ENCODE measurements at regions not wholly inside any gene's neighbourhood (a gene's known extent, or its start where the extent isn't known, plus 50 kb on each side); places are given as distances from the start of the nearest gene placed in this dataset.

DNA sequence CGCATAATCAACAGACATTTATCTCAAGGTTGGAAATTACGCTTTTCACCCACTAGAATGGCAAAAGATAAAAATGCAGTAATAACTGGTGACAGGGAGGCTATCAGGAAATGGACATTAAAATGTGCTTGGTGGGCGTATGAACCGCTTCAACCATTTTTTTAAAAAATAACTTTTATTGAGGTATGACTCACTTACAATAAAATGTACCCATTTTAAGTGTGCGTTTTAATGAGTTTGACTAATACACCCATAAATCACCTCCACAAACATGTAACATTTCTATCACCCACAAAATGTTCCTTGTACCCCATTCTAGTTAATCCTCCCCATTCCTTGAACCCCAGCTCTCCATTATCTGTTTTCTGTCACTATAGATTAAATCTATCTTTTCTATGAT lies 96.8 kb downstream of the IYD start:
- Mint-ChIP-seq H3K27ac (ENCODE audit: unreplicated experiment) (no peak overlapping the region), H3K27me3 (ENCODE audit: unreplicated experiment) (peaks cover 2% of the 10 kb centered on the region), H3K4me1 (ENCODE audit: unreplicated experiment) (no peaks in the 10 kb centered on the region), H3K36me3 (ENCODE audit: unreplicated experiment) (no peaks in the 10 kb centered on the region), H3K9me3 (ENCODE audit: unreplicated experiment) (no peaks in the 10 kb centered on the region), H3K4me3 (ENCODE audit: unreplicated experiment) (no peak overlapping the region)
- no peak for DNase-seq (ENCODE audit: extremely low spot score, unreplicated experiment)
- TF ChIP-seq, protein P1, sequence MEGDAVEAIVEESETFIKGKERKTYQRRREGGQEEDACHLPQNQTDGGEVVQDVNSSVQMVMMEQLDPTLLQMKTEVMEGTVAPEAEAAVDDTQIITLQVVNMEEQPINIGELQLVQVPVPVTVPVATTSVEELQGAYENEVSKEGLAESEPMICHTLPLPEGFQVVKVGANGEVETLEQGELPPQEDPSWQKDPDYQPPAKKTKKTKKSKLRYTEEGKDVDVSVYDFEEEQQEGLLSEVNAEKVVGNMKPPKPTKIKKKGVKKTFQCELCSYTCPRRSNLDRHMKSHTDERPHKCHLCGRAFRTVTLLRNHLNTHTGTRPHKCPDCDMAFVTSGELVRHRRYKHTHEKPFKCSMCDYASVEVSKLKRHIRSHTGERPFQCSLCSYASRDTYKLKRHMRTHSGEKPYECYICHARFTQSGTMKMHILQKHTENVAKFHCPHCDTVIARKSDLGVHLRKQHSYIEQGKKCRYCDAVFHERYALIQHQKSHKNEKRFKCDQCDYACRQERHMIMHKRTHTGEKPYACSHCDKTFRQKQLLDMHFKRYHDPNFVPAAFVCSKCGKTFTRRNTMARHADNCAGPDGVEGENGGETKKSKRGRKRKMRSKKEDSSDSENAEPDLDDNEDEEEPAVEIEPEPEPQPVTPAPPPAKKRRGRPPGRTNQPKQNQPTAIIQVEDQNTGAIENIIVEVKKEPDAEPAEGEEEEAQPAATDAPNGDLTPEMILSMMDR (IDR thresholded peaks at IDR 0.05) = no peak

DNA sequence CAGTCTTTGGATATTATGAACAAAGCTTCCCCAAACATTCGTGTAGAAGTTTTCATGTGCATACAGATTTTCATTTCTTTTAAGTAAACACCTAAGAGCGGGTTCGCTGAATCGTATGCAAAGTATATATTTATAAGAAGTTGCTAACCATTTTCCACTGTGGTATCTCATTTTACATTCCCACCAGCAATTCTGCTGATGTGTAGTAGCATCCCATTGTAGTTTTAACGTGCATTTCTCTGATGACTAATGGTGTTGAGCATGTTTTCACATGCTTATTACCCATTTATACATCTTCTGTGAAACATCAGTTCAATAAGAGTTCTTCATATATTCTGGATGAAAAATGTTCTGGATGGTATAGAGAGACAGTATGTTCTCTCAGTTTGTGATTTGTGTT lies 97.4 kb downstream of the IYD start:
- H3K4me1 Mint-ChIP-seq (ENCODE audit: unreplicated experiment) = no peaks in the 10 kb centered on the region
- no peak overlapping the region for H3K27ac Mint-ChIP-seq (ENCODE audit: unreplicated experiment)
- TF ChIP-seq, protein P1 (IDR thresholded peaks at IDR 0.05) = no peak
- DNase-seq (ENCODE audit: extremely low spot score, unreplicated experiment) = no peak
- no peaks in the 10 kb centered on the region for H3K9me3 Mint-ChIP-seq (ENCODE audit: unreplicated experiment)
- peaks cover 2% of the 10 kb centered on the region for H3K27me3 Mint-ChIP-seq (ENCODE audit: unreplicated experiment)
- no peak overlapping the region for H3K4me3 Mint-ChIP-seq (ENCODE audit: unreplicated experiment)
- no peaks in the 10 kb centered on the region for H3K36me3 Mint-ChIP-seq (ENCODE audit: unreplicated experiment)

- no peaks in the 10 kb centered on the region for H3K36me3 Mint-ChIP-seq (ENCODE audit: unreplicated experiment)
- no peak overlapping the region for H3K4me3 Mint-ChIP-seq (ENCODE audit: unreplicated experiment)
- TF ChIP-seq, protein P1 (IDR thresholded peaks at IDR 0.05) = no peak
- DNase-seq (ENCODE audit: extremely low spot score, unreplicated experiment) = no peak
- H3K27me3 Mint-ChIP-seq (ENCODE audit: unreplicated experiment) = peaks cover 2% of the 10 kb centered on the region
- H3K4me1 Mint-ChIP-seq (ENCODE audit: unreplicated experiment) = no peaks in the 10 kb centered on the region
- no peak overlapping the region for H3K27ac Mint-ChIP-seq (ENCODE audit: unreplicated experiment)
- no peaks in the 10 kb centered on the region for H3K9me3 Mint-ChIP-seq (ENCODE audit: unreplicated experiment)
Measured at GRCh38 chr6:150470131-150470530, 101.3 kb downstream of the IYD start.

- Mint-ChIP-seq H3K4me1 (ENCODE audit: unreplicated experiment) (no peaks in the 10 kb centered on the region), H3K27me3 (ENCODE audit: unreplicated experiment) (peaks cover 2% of the 10 kb centered on the region), H3K36me3 (ENCODE audit: unreplicated experiment) (no peaks in the 10 kb centered on the region), H3K4me3 (ENCODE audit: unreplicated experiment) (no peak overlapping the region), H3K9me3 (ENCODE audit: unreplicated experiment) (no peaks in the 10 kb centered on the region), H3K27ac (ENCODE audit: unreplicated experiment) (no peak overlapping the region)
- TF ChIP-seq, protein P1 (IDR thresholded peaks at IDR 0.05) = no peak
- DNase-seq (ENCODE audit: extremely low spot score, unreplicated experiment) = no peak
Measured at GRCh38 chr6:150470960-150471665, 102.3 kb downstream of the IYD start.

- H3K4me1 Mint-ChIP-seq (ENCODE audit: unreplicated experiment) = peaks cover 5% of the 10 kb centered on the region
- H3K9me3 Mint-ChIP-seq (ENCODE audit: unreplicated experiment) = no peaks in the 10 kb centered on the region
- H3K27me3 Mint-ChIP-seq (ENCODE audit: unreplicated experiment) = peaks cover 15% of the 10 kb centered on the region
- no peak overlapping the region for H3K4me3 Mint-ChIP-seq (ENCODE audit: unreplicated experiment)
- no peaks in the 10 kb centered on the region for H3K36me3 Mint-ChIP-seq (ENCODE audit: unreplicated experiment)
- no peak for DNase-seq (ENCODE audit: extremely low spot score, unreplicated experiment)
- TF ChIP-seq, protein P1 (IDR thresholded peaks at IDR 0.05) = no peak
- H3K27ac Mint-ChIP-seq (ENCODE audit: unreplicated experiment) = no peak overlapping the region
Measured at GRCh38 chr6:150478656-150479545, 110.1 kb downstream of the IYD start.

All from osteocyte (in vitro differentiated cells).